COR-L47 (cell line): ENCODE measurements at regions not wholly inside any gene's neighbourhood (a gene's known extent, or its start where the extent isn't known, plus 50 kb on each side); places are given as distances from the start of the nearest gene placed in this dataset.

ENCODE experiments used
- DNase-seq: peaks from one replicate; lab custom pipeline; 2025; lab: John Stamatoyannopoulos, UW

GRCh38 chr22:27224485-27225374 lies 567.3 kb downstream of the MIAT start:
- no peak for DNase-seq

GRCh38 chr22:27226666-27227065 lies 569.3 kb downstream of the MIAT start:
- DNase-seq, result no peak

GRCh38 chr22:27228771-27229170 lies 571.4 kb downstream of the MIAT start:
- DNase-seq, result no peak

GRCh38 chr22:27230189-27230588 lies 571.4 kb downstream of the MN1 start:
- no peak for DNase-seq

- DNase-seq, result no peak
Observed at GRCh38 chr22:27231266-27231665, 570.3 kb downstream of the MN1 start.

- DNase-seq, result no peak
Observed at GRCh38 chr22:27232077-27232476, 569.5 kb downstream of the MN1 start.

GRCh38 chr22:27237080-27237741 lies 564.3 kb downstream of the MN1 start:
- DNase-seq, result no peak

GRCh38 chr22:27238935-27239510 lies 562.5 kb downstream of the MN1 start:
- no peak for DNase-seq

- DNase-seq, result no peak
Observed at GRCh38 chr22:27239520-27239919, 562.0 kb downstream of the MN1 start.

GRCh38 chr22:27240298-27241075 lies 561.1 kb downstream of the MN1 start:
- DNase-seq, result no peak

- no peak for DNase-seq
Observed at GRCh38 chr22:27241430-27242321, 559.9 kb downstream of the MN1 start.

- no peak for DNase-seq
Observed at GRCh38 chr22:27242474-27242873, 559.1 kb downstream of the MN1 start.

- DNase-seq, result no peak
Observed at GRCh38 chr22:27242917-27243589, 558.5 kb downstream of the MN1 start.

- DNase-seq, result no peak
Observed at GRCh38 chr22:27244328-27244727, 557.2 kb downstream of the MN1 start.

GRCh38 chr22:27245056-27245455 lies 556.5 kb downstream of the MN1 start:
- no peak for DNase-seq

- no peak for DNase-seq
Observed at GRCh38 chr22:27246558-27246957, 555.0 kb downstream of the MN1 start.

GRCh38 chr22:27247701-27248434 lies 553.7 kb downstream of the MN1 start:
- DNase-seq, result no peak

- no peak for DNase-seq
Observed at GRCh38 chr22:27250418-27250817, 551.1 kb downstream of the MN1 start.

GRCh38 chr22:27250886-27251285 lies 550.7 kb downstream of the MN1 start:
- DNase-seq, result no peak

GRCh38 chr22:27251563-27251962 lies 550.0 kb downstream of the MN1 start:
- no peak for DNase-seq
